HG03342 (cell line): ENCODE measurements at regions not wholly inside any gene's neighbourhood (a gene's known extent, or its start where the extent isn't known, plus 50 kb on each side); places are given as distances from the start of the nearest gene placed in this dataset.

ENCODE experiments used
- ATAC-seq: cut with Tn5 transposase; IDR thresholded peaks from one replicate; pipeline ENCODE4 v1.9.1; 2021; ENCODE audit warnings: mild to moderate bottlenecking, moderate library complexity; ENCODE audit not compliant: unreplicated experiment

DNA sequence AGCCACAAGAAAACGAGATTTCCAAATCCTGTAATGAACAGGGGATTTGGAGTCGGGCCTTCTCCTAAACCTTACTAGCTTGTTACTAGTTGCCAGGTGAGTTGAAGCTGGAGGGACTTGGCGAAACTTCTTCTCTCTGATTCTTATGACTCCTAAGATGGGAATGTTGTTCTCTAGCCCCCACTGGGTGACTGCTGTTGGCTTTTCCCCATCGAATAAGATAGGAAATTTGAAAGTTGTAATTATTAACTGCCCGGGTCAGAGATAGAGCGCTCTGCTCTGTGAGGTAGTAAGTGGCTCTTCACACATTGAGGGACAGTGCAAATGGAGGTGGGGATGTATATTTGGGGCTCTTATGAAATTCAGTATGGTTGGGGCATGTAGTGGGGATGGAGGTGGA, 111.2 kb upstream of the MBNL2 start:
- no peak for ATAC-seq

DNA sequence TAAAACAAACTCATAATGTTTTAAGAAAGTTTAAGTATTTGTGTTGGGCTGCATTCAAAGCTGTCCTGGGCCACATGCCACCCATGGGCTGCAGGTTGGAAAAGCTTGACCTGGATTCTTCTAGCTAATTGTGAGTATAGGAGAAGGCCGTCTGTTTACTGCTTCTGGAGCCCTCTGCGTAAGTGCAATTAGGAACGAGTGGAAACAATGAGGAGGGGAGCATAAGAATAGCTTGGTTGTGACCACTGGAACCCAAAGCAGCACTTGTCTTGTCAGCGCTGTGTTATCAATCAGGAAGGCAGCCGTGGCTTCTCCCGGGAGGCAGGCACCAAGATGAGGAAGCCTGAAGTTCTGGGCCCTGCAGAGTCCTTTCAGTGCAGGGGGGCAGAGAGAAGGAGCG, 110.4 kb upstream of the MBNL2 start:
- ATAC-seq = no peak

DNA sequence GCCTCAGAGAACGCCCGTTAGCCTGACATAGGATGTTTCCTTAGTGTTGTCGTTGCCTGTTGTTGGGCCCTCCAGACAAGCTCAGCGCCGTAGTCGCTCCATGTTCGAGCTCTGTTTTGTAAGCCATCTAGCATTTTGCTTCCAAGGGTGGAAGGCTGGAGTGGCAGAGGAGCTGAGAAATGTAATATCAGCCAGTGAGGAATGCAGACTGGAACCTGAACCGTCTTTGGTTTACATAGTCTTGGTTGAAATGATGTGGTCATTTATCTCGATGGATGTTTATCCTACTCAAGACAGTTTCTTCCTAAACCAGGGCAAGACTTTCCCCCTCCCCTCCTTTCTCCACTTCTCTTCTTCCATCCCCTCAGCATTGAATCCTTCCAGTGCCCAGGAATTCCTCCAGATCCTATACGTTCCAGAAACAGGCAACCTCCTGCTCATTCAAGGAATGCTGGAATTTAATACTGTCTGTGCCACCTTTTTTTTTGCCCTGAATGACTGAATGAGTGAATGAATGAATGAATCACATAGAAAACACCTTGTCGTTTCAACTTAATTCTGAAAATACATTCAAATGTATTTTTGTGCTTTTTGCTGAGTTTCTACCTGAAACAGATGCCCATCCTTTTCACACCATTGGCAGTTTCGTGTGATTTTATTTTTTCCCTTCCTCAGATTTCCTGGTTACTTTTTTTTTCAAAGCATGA, 109.5 kb upstream of the MBNL2 start:
- no peak for ATAC-seq

DNA sequence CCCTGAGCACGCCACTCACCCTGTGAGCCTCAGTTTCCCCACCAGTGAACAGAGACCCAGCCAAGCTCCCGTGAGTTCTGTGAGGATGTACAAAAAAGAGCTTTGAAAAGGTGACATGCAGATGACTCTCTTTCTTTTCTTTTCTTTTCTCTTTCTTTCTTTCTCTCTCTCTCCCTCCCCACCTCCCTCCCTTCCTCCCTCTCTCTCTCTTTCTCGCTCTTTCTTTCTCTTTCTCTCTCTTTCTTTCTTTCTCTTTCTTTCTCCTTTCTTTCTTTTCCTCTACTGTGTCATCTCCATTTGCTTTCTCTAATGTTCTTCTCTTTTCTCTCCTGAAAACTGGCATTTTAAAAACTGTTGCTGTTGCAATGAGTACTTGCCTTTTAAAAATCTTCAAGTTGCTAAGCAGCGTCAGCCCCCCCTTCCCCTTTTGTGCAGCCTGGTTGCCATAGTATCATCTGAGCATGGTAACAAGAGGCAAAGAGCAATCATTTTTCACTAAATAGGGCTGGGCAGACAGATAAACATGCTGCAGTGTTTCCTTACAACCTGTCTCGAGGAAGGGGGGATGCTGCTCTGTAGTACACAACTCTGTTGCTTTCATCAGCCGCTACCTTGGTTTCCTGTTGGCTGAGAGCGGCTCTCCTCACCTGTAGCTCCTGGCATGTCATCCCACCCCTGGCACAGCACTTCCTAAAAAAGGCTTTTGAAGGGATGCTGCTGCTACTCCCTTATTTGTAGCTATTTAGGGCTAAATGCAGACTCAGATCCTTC, 108.7 kb upstream of the MBNL2 start:
- ATAC-seq = no peak

DNA sequence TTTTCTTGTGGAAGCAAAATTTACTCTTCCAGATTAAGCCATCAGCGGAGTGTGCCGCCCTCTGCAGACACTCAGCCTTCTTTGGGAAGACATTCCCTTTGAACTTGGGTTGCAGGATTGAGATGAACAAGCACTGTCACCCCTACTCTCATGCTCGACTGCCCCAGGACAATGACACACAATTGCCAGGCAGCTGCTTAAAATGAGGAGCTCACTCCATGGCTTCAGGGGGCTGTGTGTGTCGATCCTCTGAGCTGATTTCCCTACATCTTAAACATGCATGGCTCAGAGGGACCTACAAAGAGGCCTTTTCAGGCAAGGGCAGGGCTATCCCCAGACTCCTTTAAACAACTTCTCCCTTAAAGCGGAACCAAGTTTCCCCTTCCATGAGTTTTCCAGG, 107.5 kb upstream of the MBNL2 start:
- no peak for ATAC-seq

DNA sequence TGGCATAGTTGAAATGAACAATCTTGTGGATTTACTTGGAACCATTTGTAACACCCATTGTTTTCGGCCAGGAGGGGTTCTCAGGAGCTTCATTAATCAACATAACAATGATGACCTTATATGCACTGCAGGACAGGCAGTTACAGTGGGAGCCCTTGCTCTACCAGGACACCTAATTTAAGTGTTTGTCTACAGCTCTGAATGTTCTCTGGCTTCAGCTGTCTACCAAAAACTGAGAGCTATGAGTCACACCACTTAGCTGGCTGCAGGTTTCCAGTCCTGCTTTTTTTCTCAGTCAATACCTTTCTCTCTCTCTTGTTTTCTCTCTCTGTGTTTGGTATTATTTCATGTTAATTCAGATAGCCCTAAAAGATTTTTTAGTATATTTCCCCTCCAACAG, 105.4 kb upstream of the MBNL2 start:
- ATAC-seq = peak; percentile 75

DNA sequence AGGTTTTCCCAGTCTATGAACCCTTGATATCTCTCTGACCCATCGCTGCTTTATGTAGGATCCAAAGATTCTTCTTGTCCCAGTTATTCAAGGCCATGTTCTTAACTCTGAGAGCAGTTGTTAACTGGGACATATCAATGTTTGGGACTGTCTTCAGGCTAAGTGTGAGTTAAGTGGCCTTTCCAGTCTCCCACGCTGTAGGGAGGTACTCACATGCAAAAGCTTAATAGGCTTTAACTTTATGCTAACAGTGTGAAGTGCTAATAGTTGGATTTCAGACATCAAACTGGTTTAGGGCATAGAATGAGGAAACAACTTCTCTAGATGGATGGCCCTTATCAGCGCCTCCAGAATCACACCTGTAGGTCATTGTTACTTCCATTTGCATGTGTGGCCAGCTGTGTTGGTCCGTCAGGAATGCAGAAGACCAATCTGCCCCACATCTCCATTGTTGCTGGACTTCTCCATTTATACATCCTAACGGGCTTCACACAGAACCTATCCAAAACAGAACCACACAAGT, 104.7 kb upstream of the MBNL2 start:
- no peak for ATAC-seq

DNA sequence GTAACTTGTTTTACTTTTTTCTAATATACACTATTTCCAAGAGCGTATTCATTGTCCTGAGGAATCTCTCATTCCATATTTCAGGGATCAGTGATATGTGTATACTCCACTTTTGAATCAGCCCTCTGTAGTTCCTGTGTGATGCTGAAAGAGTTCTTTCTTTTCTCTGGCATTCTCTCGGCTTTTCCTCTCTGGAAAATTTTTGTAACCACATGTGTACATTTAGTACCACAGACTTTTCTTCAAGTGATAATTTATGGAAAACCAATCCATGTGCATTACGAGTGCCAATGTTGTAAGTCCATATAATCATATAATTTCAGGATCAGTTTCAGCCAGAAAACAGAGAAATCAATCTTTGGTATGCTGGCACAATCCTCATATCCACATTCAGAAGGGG, 102.2 kb upstream of the MBNL2 start:
- no peak for ATAC-seq

DNA sequence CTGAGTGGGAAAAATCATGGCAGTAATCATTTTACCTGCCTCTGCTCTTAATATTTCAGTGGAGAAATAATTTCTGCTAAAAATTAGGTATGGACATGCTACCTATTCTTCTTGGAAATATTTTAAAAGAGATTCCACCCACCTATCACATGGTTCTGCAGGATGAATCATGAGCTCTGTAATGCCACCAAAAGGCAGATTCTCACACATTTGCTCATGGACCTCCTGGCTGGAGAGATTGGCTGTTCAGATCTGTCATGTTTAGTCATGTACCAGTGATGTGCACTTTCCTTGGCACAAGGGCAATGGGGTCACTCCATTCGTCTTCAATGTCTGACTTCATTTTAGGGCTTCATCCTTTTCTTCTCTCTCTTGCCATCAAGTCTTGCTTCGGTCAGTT, 101.8 kb upstream of the MBNL2 start:
- no peak for ATAC-seq

DNA sequence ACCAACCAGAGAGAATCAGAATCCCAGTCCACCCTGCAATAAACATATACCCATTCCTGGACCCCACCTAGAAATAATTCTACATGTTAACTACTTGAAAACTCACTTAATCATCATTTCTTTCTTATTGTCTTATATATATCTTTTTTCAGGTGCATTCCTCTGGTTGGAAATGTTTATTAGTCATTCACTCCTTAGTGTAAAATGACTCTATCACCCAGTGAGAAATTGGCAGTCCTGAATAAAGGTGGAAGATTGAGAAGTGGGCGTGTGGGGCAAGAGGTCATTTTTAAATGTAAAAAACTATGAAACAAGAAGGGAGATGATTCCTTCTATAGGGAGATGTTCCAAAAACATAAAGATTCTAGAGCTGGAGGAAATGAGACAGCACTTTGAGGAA, 101.2 kb upstream of the MBNL2 start:
- no peak for ATAC-seq

DNA sequence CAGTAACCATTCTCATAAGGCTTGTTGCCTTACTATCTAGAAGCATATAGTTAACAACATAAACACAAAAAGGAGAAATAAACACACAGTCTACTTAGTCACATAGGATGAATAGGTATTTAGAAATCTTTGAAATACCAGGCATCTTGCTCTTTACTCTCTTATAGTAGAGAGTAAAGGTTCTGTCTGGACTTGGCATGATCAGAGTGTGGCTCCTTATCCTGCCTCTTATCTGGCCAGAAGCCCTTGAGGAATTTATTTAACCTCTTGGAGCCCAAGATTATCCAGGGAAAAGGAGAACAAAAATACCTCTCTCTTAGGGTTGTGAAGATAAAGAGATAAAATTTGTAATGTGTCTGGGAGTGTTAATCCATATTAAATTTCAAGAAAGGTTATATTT, 100.2 kb upstream of the MBNL2 start:
- no peak for ATAC-seq

DNA sequence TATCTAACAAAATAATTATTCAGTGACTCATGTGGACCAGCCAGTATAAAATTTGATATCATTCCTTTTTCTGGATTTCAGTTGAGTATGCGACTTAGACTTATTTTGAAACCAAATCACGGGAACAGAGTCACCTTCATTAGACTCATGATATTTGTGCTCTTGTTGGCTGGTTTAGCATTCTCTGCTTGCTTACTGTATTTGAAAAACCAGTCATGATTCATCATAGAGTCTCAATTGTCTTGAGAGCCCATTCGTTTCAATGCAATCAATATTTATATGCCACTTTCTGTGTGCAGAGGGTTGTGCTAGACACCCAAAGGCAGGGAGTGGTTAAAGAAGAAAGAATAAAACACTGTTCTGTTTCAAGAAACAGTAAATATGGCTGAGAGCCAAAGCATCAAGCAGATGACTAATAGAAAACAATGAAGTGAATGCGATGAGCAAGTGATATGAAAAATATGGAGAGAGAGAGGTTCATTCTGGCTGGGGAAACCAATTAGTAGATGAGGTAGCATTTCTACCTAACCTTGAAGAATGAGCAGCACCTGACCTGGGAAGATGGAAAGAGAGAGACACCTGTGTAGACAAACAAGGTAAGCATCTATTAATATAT, 99.6 kb upstream of the MBNL2 start:
- no peak for ATAC-seq

DNA sequence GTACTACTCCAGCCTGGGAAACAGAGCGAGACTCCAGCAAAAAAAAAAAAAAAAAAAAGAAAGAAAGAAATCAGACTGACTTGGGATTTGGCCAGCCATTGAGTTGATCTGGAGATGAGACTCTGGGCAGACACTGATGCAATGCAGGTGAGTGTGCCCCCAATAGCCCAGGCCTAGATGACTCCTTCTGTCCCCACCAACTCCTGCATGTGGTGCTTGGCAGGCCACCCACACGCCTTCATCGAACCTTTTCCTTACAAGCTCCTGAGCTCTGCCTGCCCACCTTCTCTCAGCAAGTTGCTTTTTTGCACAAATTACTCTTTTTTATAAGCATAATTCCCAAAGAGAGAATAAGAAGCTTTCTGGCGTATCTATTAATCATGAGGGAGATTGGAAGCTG, 97.9 kb upstream of the MBNL2 start:
- no peak for ATAC-seq

DNA sequence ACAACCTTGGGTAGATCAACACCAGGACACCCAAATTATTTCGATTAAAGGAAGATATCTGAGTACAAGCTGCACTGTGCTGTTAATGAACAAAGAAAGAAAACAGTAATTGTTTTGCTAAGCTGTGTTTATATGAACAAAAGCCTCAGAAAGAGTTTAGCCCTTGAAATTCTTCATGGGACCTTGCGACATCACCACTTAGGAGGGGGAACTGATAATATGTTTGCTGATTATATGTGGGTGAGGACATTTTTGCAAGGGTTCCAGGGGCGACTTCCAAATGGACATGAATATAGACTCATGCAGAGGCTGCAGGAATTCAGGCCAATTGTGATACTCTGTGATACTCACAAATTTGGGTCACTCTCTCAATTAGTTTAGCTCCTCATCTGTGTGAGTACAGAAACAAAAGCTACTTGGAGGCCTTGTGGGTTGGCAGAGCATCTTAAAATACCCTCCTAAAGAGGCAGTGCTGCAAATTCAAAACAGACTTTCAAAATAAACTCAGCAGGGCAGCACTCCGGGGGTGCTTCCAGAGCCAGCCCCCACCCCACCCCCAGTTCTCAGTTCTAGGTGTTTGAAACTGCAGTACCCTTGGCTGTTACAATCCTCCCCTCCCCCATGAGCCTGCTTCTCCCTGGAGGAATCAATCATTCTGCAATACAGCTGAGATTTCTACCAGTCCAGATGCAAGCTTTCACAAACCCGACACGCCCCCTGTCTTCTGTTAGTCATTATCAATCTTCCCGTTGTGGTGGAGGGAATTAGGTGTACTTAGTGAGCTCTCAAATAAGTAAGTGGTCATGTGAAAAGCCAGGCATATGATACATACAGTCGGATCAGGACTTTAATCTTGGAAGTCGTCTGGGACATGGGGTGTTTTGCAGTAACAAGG, 97.0 kb upstream of the MBNL2 start:
- no peak for ATAC-seq

DNA sequence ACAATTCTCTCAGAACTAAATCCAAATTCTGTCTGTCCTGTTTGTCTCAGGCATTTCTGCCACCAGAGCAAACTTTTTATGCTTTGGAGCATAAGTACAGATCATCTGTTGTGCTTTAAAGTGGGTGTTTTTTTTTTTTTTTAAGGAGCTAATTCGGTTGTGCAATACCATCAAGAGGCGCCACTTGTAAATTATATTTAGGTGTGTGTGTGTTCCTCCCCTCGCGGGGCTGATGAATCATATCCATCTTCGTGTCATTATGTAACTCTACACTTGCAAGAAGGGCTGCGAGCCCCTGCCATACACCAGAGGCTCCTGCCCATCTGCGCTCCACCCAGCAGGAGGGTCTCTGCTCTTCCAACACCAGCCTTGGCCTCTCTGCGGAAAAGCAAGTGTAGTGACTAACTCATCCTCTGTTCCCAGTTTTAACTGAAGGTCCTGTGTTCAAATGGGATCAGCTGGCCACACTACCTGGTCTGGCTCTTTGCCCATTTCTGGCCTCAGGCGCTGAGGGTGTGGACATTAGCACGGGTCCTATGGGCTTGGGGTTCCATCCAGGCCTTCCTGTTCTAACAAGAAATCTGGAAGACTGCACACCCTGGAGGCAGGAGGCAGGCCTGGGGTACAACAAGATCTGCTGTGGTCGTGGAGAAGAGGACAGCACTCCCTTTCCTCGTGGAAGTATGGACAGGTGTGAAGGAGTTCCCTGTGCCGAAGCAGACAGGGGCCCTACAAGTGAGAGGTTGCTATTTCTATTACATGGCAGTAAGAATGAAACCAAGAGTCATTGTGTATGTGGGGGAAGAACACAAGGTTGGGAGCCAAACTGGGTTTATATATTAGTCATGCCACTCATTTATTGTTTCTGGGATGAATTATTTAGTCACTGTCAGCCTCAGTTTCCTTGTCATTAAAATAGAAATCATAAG, 96.1 kb upstream of the MBNL2 start:
- peak; percentile 90 for ATAC-seq

DNA sequence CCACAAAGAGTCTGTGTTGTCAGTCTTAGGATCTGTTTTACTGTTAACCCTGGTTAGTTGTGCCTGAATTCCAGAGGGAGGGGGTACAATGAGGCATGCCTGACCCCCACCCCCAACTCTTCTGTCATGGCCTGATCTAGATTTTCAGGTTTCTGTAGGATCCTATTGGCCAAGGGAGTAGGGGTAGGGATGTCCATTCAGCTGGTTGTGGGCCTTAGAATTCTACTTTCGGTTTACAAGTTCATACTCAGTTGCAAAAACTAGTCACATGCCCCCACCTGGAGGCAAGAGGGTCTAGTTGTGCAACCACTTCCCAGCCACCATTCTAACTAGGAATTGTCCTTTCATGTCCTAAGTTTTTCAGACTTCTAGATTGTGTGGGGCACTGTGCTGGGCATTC, 94.3 kb upstream of the MBNL2 start:
- ATAC-seq = no peak

DNA sequence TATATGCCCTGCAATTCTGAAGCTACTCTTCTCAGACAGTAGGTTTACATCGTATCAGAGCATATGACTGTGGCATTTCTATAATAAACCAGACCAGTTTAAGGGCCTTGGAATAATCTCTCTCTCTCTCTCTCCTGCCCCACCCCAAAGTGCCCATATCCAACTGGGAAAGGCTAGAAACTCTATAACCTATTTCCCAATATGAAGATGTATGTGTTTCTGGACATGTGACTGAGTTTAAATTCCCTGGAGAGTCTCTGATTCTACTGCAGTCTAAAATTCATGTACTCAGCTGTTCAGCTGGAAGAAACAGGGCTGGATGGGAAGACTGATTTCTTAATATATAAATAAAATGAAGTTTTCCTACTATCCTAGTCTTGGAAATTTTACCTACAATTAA, 91.9 kb upstream of the MBNL2 start:
- ATAC-seq = no peak

DNA sequence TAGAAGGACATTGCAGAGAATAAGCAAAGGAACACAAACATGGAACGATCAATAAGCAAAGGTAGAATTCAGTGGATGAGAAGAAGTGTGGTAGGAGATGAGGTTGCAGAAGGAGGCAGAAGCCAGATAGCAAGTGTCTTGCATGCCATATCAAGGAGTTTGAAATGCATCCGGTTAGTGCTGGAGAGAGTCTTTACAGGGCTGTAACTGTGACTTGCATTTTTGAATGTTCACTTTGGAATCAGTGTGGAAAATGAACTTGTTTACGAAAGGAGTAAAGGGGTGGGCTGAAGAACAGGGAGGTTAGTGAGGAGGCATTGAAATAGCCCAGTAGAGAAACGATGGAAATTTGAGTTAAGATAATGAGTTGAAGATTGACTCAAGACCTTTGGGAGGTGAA, 90.7 kb upstream of the MBNL2 start:
- no peak for ATAC-seq

DNA sequence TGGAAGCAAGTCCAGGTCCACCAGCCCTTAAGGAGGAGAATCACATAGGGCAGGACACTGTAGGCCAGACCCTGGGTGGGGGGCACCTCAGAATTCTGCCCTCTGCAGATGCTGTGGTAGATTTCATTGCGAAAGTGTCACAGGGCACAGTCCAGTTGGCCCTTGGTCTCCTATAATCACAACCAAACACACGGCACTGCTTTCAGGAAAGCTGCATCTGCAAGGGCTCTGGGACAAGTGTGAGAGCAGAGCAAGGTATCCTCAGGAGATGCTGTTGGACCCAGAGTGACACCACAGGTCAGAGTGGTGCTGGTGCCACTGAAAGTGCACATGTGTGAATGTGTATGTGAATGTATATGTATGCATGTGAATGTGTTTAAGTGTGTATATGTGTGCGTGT, 88.6 kb upstream of the MBNL2 start:
- ATAC-seq = no peak

DNA sequence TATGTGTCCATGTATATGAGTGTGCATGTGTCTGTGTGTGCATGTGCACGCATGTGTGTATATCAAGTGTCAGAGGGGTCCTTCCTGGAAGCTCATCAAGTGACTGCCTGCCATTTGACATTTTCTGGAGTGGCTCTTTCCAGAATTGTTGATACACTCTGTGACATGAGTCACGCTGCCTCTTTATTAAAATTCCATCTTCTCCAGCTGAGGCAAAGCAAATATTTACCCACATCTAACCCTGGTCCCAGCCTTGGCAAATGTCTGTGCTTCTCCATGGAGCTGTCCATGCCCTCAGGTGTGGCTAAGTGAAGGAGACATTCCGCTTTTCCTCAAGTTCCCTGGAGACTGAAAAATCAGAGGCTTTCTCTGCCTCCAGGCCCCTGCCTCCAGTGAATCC, 88.2 kb upstream of the MBNL2 start:
- no peak for ATAC-seq
